ENCODE measurements at regions not wholly inside any gene's neighbourhood (a gene's known extent, or its start where the extent isn't known, plus 50 kb on each side); places are given as distances from the start of the nearest gene placed in this dataset.

GRCh38 chr3:3315846-3316245 lies 136.4 kb upstream of the CRBN start:
- peaks cover 0 to 2% of the 10 kb centered on the region in 2 experiments; a peak in 2 of 4 replicates for H3K9me3 ChIP-seq (ENCODE audit: insufficient read depth in 2 of 2, low read depth in 1 of 2, low read length in 1 of 2)
- no peak overlapping the region for H3K18ac ChIP-seq (ENCODE audit: extremely low read depth, low read length)
- WGBS, 2 experiments (ENCODE audit: extremely low coverage in 1 of 2, insufficient coverage in 1 of 2, insufficient read length in 1 of 2, insufficient replicate concordance in 2 of 2, low coverage in 1 of 2, low lambda C conversion rate in 2 of 2, missing lambda C conversion rate in 1 of 2), result 86% methylated on average over 7 of the region's 7 CpGs; no CpG with 5 or more reads in 1 of the 2 experiments
- H2BK20ac ChIP-seq (ENCODE audit: low read length), result no peak overlapping the region
- no peak overlapping the region for H2BK120ac ChIP-seq (replicated peaks; ENCODE audit: low read depth, low read length)
- H3K14ac ChIP-seq (ENCODE audit: insufficient read length), result no peak overlapping the region
- H3K4me3 ChIP-seq (ENCODE audit: extremely low read depth in 1 of 4, insufficient read depth in 2 of 4, low read depth in 3 of 4, low read length in 4 of 4), result no peak overlapping the region
- no peak overlapping the region for H2BK12ac ChIP-seq (ENCODE audit: low read depth, low read length)
- FAIRE-seq (no peak), DNase-seq (ENCODE audit: low read depth in 1 of 2, low spot score in 2 of 2) (no peak)
- H3K36me3 ChIP-seq (ENCODE audit: control insufficient read depth in 2 of 4, insufficient read depth in 4 of 4, low read length in 3 of 4), result no peaks in the 10 kb centered on the region
- H2AFZ ChIP-seq (ENCODE audit: low read length), result peak overlapping the region; percentile 34; the same call in 1 of the 2 replicates
- no peak overlapping the region for H3K9ac ChIP-seq (replicated peaks in 1 of 4; ENCODE audit: extremely low read depth in 1 of 4, low read depth in 3 of 4, low read length in 3 of 4)
- H2AK5ac ChIP-seq (ENCODE audit: low read depth, low read length), result no peak overlapping the region
- ChIA-PET POLR2A (ENCODE audit: partially characterized antibody) (no interaction called here), CTCF (ENCODE audit: partially characterized antibody) (no interaction called here)
- H3K27ac ChIP-seq (ENCODE audit: low read depth, low read length), result no peak overlapping the region
- no peaks in the 10 kb centered on the region for H3K79me2 ChIP-seq (ENCODE audit: control insufficient read depth in 1 of 2, insufficient read depth in 2 of 2, low read length in 2 of 2)
- peaks cover 0 to 5% (median 3%) of the 10 kb centered on the region in 4 experiments; a peak in 3 of 7 replicates for H3K4me1 ChIP-seq (replicated peaks in 1 of 4; ENCODE audit: control insufficient read depth in 3 of 4, insufficient read depth in 4 of 4, low read length in 3 of 4)
- H4K8ac ChIP-seq (ENCODE audit: extremely low read depth, insufficient read depth, low read length), result no peak overlapping the region
- no peaks in the 10 kb centered on the region for H3K27me3 ChIP-seq (replicated peaks in 1 of 4; ENCODE audit: control insufficient read depth in 3 of 4, extremely low read depth in 1 of 4, insufficient read depth in 3 of 4, low read length in 3 of 4)
- no peak overlapping the region for H4K5ac ChIP-seq (ENCODE audit: insufficient read length, low read depth, low read length)
- no peaks in the 10 kb centered on the region for H3K79me1 ChIP-seq (ENCODE audit: low read depth, low read length)
- no peaks in the 10 kb centered on the region for H4K20me1 ChIP-seq (replicated peaks in 1 of 2; ENCODE audit: control insufficient read depth in 1 of 2, insufficient read depth in 2 of 2, low read length in 2 of 2)
- no peak overlapping the region for H2BK5ac ChIP-seq (ENCODE audit: low read depth, low read length)
- H3K4ac ChIP-seq (replicated peaks; ENCODE audit: insufficient read length, low read depth, low read length), result no peak overlapping the region
- H4K91ac ChIP-seq (replicated peaks; ENCODE audit: insufficient read length, low read length), result no peak overlapping the region
- no peaks in the 10 kb centered on the region for H3K23me2 ChIP-seq (ENCODE audit: low read depth, low read length)
- no peak overlapping the region for H3K4me2 ChIP-seq (ENCODE audit: insufficient read depth in 1 of 2, low read depth in 2 of 2, low read length in 2 of 2)
- no peak overlapping the region for H3K56ac ChIP-seq (replicated peaks; ENCODE audit: insufficient read length, low read depth, low read length)
- H3K23ac ChIP-seq (ENCODE audit: insufficient read length), result no peak overlapping the region
- H2BK15ac ChIP-seq (ENCODE audit: low read length), result no peak overlapping the region
- TF ChIP-seq SP1 (IDR thresholded peaks at IDR 0.05; ENCODE audit: low read depth, low read length), result no peak
- no peak for TF ChIP-seq CREB1 (IDR thresholded peaks at IDR 0.05)
- TF ChIP-seq ATF3 (IDR thresholded peaks at IDR 0.05; ENCODE audit: insufficient read depth, low read depth, low read length), result no peak
- TF ChIP-seq CHD1 (IDR thresholded peaks at IDR 0.05; ENCODE audit: low read depth, low read length), result no peak
- TF ChIP-seq BCL11A (IDR thresholded peaks at IDR 0.05; ENCODE audit: low read depth in 2 of 2, low read length in 2 of 2), result no peak

Measured in H1 (cell line).